Heart left ventricle (tissue), 13 donors: ENCODE measurements at regions not wholly inside any gene's neighbourhood (a gene's known extent, or its start where the extent isn't known, plus 50 kb on each side); places are given as distances from the start of the nearest gene placed in this dataset.

Experiments used
- POLR2A ChIP-seq, 2 donors: fragments of 450-650 bp; IDR thresholded peaks; one replicate each; pipeline ENCODE4 v1.6.1; 2017; ENCODE audit warnings: antibody characterized with exemption in 2 of 2, mild to moderate bottlenecking in 2 of 2, moderate library complexity in 2 of 2
- TF ChIP-seq, protein P1 (sequence below), 12 donors: fragments of 200-600 bp; sonication (generic) in 4 of 12; IDR thresholded peaks; one replicate each; pipeline versions ENCODE4 v1.5.0 to v1.8.0; 2018 to 2022; ENCODE audit warnings: antibody characterized with exemption in 12 of 12, mild to moderate bottlenecking in 5 of 12
- donor health status: ischemic (EF 13 %, LVEDD 7.1; RV severe dilation, severe dysfunction).
- donor health status: DM: no; HTN: yes; CAD: no.
- donor health status: DM: no; HTN: no; CAD: no.
- donor health status: ischemic (EF 25% LVEDD 6.9; RV normal size, moderate dysfunction).
- donor health status: ischemic (EF 25% LVEDD 5.7; RV mildly dilated, moderate dysfunction).
- donor health status: ischemic (EF 35%, LVEDD 5.7; RV mildly dilated, moderate dysfunction).
- donor health status: nonischemic (EF 11% LVEDD 7.7; RV severe dilation, severe dysfunction).
- donor health status: DM: yes; HTN: yes; CAD: no.
- donor health status: PGD.
- donor health status: ischemic (EF 29% LVEDD 5.4; RV normal size, mild dysfunction).
- donor health status: nonischemic (EF 23%, LVEDD 6.1; RV moderate dilation, normal function).

DNA sequence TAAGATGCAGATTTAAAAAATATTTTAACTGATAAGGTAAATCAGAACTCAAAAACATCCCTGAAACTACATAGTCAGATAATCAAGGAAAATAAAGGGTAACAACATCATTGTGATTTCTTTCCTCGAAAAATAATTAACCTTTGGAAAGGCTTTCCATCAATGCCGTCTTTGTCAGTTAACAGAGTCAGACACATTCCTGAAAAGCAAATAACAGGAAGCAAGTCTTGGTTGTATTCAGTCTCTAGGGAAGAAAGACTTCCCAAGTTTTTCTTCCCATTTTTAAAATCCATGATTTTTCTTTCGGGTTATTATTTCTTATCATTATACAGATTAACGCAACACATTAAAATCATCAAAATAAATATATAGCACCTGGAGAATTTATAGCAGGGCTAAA lies 256.4 kb upstream of the CDH6 start:
- TF ChIP-seq, protein P1, sequence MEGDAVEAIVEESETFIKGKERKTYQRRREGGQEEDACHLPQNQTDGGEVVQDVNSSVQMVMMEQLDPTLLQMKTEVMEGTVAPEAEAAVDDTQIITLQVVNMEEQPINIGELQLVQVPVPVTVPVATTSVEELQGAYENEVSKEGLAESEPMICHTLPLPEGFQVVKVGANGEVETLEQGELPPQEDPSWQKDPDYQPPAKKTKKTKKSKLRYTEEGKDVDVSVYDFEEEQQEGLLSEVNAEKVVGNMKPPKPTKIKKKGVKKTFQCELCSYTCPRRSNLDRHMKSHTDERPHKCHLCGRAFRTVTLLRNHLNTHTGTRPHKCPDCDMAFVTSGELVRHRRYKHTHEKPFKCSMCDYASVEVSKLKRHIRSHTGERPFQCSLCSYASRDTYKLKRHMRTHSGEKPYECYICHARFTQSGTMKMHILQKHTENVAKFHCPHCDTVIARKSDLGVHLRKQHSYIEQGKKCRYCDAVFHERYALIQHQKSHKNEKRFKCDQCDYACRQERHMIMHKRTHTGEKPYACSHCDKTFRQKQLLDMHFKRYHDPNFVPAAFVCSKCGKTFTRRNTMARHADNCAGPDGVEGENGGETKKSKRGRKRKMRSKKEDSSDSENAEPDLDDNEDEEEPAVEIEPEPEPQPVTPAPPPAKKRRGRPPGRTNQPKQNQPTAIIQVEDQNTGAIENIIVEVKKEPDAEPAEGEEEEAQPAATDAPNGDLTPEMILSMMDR (IDR thresholded peaks at IDR 0.05), result no peak
- TF ChIP-seq POLR2A (IDR thresholded peaks at IDR 0.05), result no peak
